Fibroblast of lung (primary cell): ENCODE measurements at regions not wholly inside any gene's neighbourhood (a gene's known extent, or its start where the extent isn't known, plus 50 kb on each side); places are given as distances from the start of the nearest gene placed in this dataset.

Source experiments
- DNase-seq, 2 donors: peaks; one replicate each; pipeline versions ENCODE4 v3.0.0 to v3.0.0-alpha.2; 2010; ENCODE audit warnings: low read depth in 2 of 2
- H2AFZ ChIP-seq: 2 replicates; pipeline ENCODE4 v1.5.1; 2012; ENCODE audit warnings: low read length, control low read depth, inconsistent platforms
- H3K27ac ChIP-seq: 2 replicates; pipeline ENCODE4 v1.5.1; 2011; ENCODE audit warnings: low read length, control low read depth; ENCODE audit not compliant: insufficient read depth
- H3K27me3 ChIP-seq: 2 replicates; pipeline ENCODE4 v1.5.1; 2011; ENCODE audit warnings: mild to moderate bottlenecking, low read length; ENCODE audit not compliant: control insufficient read depth, insufficient read depth
- H3K36me3 ChIP-seq: 2 replicates; pipeline ENCODE4 v1.5.1; 2011; ENCODE audit warnings: low read length; ENCODE audit not compliant: control insufficient read depth, insufficient read depth
- H3K4me1 ChIP-seq: 2 replicates; pipeline ENCODE4 v1.5.1; 2011; ENCODE audit warnings: low read length; ENCODE audit not compliant: control insufficient read depth, insufficient read depth; ENCODE audit errors: extremely low read depth
- H3K4me2 ChIP-seq: 2 replicates; pipeline ENCODE4 v1.5.1; 2011; ENCODE audit warnings: low read length, control low read depth; ENCODE audit not compliant: insufficient read depth; ENCODE audit errors: extremely low read depth
- H3K4me3 ChIP-seq, 4 experiments: fragments of 200-600 bp in 1 of 4; sonication (generic) in 1 of 4; replicated peaks in 1 of 4; 2 replicates each; pipeline ENCODE4 v1.5.1; 2011 to 2016; ENCODE audit warnings: low read length in 4 of 4, low read depth in 3 of 4, mild to moderate bottlenecking in 3 of 4, control low read depth in 2 of 4, inconsistent platforms in 1 of 4, mixed read lengths in 1 of 4; ENCODE audit not compliant: insufficient read depth in 1 of 4; ENCODE audit errors: control extremely low read depth in 1 of 4
- H3K79me2 ChIP-seq: 2 replicates; pipeline ENCODE4 v1.5.1; 2012; ENCODE audit warnings: mild to moderate bottlenecking, low read length, inconsistent platforms; ENCODE audit not compliant: control insufficient read depth, insufficient read depth
- H3K9ac ChIP-seq: 2 replicates; pipeline ENCODE4 v1.5.1; 2011; ENCODE audit warnings: mild to moderate bottlenecking, low read length, control low read depth; ENCODE audit not compliant: insufficient read depth
- H3K9me3 ChIP-seq: 2 replicates; pipeline ENCODE4 v1.5.1; 2012; ENCODE audit warnings: low read depth, low read length; ENCODE audit not compliant: control insufficient read depth, insufficient read depth
- H4K20me1 ChIP-seq: 2 replicates; pipeline ENCODE4 v1.5.1; 2011; ENCODE audit warnings: low read length; ENCODE audit not compliant: control insufficient read depth, insufficient read depth; ENCODE audit errors: extremely low read depth
- EZH2 ChIP-seq: IDR thresholded peaks from 2 replicates; pipeline ENCODE4 v1.5.1; 2012; ENCODE audit warnings: low read length, control low read depth, mild to moderate bottlenecking; ENCODE audit errors: missing control alignments
- TF ChIP-seq, protein P1 (sequence below), 2 donors: IDR thresholded peaks in 1 of 2; conservative IDR thresholded peaks in 1 of 2; 1 replicate in 1 of 2; 2 replicates in 1 of 2; pipeline ENCODE4 v1.5.1; 2011 to 2012; ENCODE audit warnings: low read length in 2 of 2, control low read depth in 1 of 2, inconsistent platforms in 1 of 2, low read depth in 1 of 2, mild to moderate bottlenecking in 1 of 2

DNA sequence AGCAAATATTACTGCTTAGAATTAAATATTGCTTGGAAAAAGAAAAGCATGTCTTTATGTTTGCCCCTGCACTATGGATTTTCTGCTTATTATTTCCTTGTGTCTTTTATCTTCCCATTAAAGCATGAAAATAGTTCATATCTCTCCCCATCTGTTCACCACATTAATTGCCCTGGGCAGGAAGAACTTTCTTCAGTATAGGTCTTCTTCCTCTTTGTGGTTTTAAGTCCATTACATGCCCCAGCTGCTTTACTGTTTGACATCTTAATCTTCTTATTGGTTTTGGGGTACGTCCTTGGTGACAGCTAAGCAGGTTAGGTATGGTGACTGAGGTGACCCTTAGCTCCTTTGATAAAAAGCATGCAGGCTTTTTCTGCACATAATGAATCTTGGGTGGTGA is 157.3 kb downstream of the AASDH start:
- Histone ChIP-seq H3K79me2 (no peaks in the 10 kb centered on the region), H3K4me2 (no peak overlapping the region), H3K27me3 (no peaks in the 10 kb centered on the region), H3K4me3 (no peak overlapping the region), H3K9me3 (no peaks in the 10 kb centered on the region), H4K20me1 (no peaks in the 10 kb centered on the region), H2AFZ (no peak overlapping the region), H3K9ac (no peak overlapping the region), H3K27ac (no peak overlapping the region), H3K36me3 (no peaks in the 10 kb centered on the region), H3K4me1 (no peaks in the 10 kb centered on the region)
- no peak for TF ChIP-seq EZH2
- TF ChIP-seq, protein P1, sequence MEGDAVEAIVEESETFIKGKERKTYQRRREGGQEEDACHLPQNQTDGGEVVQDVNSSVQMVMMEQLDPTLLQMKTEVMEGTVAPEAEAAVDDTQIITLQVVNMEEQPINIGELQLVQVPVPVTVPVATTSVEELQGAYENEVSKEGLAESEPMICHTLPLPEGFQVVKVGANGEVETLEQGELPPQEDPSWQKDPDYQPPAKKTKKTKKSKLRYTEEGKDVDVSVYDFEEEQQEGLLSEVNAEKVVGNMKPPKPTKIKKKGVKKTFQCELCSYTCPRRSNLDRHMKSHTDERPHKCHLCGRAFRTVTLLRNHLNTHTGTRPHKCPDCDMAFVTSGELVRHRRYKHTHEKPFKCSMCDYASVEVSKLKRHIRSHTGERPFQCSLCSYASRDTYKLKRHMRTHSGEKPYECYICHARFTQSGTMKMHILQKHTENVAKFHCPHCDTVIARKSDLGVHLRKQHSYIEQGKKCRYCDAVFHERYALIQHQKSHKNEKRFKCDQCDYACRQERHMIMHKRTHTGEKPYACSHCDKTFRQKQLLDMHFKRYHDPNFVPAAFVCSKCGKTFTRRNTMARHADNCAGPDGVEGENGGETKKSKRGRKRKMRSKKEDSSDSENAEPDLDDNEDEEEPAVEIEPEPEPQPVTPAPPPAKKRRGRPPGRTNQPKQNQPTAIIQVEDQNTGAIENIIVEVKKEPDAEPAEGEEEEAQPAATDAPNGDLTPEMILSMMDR (conservative IDR thresholded peaks at IDR 0.05 in 1 of 2, IDR thresholded peaks at IDR 0.05 in 1 of 2; ENCODE audit: low read depth in 1 of 2, low read length in 2 of 2): no peak
- DNase-seq: no peak

DNA sequence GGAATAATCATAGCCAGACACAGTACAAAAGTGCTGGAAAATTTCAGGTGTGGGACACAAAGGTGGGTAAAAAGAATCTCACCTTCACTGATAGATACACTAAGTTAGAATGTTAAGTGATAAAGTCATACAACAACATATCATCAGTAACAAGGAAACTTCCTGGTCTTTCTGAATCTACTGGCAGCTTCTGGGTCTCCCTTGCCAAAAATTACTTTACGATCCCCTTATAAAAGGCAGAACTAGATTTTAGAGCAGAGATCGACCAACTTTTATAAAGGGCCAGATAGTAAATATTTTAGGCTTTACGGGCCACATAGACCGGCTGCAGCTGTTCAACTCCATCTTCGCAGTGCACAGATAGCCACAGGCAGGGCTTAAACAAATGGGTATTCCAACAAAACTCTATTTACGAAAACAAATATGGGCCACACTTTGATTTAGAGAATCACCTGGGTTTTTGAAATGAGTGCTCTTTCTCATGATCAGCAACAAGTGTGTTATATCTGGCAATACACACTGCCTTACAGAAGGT is 159.9 kb downstream of the AASDH start:
- H3K4me3 ChIP-seq: no peak overlapping the region
- DNase-seq: no peak
- no peaks in the 10 kb centered on the region for H3K27me3 ChIP-seq
- H3K9me3 ChIP-seq: no peaks in the 10 kb centered on the region
- TF ChIP-seq, protein P1 (conservative IDR thresholded peaks at IDR 0.05 in 1 of 2, IDR thresholded peaks at IDR 0.05 in 1 of 2; ENCODE audit: low read depth in 1 of 2, low read length in 2 of 2): no peak
- TF ChIP-seq EZH2: no peak
- H3K4me1 ChIP-seq: no peaks in the 10 kb centered on the region
- H3K4me2 ChIP-seq: no peak overlapping the region
- H3K36me3 ChIP-seq: no peaks in the 10 kb centered on the region
- H4K20me1 ChIP-seq: no peaks in the 10 kb centered on the region
- no peak overlapping the region for H3K9ac ChIP-seq
- no peak overlapping the region for H3K27ac ChIP-seq
- no peak overlapping the region for H2AFZ ChIP-seq
- H3K79me2 ChIP-seq: no peaks in the 10 kb centered on the region

GRCh38 chr4:56226579-56226978 is 160.7 kb downstream of the AASDH start:
- H3K4me2 ChIP-seq: no peak overlapping the region
- no peaks in the 10 kb centered on the region for H3K9me3 ChIP-seq
- no peak for TF ChIP-seq EZH2
- TF ChIP-seq, protein P1 (conservative IDR thresholded peaks at IDR 0.05 in 1 of 2, IDR thresholded peaks at IDR 0.05 in 1 of 2; ENCODE audit: low read depth in 1 of 2, low read length in 2 of 2): no peak
- H3K4me1 ChIP-seq: no peaks in the 10 kb centered on the region
- no peak overlapping the region for H3K4me3 ChIP-seq
- no peaks in the 10 kb centered on the region for H3K27me3 ChIP-seq
- DNase-seq: no peak
- H3K9ac ChIP-seq: no peak overlapping the region
- H3K79me2 ChIP-seq: no peaks in the 10 kb centered on the region
- no peak overlapping the region for H2AFZ ChIP-seq
- H3K27ac ChIP-seq: no peak overlapping the region
- H3K36me3 ChIP-seq: no peaks in the 10 kb centered on the region
- no peaks in the 10 kb centered on the region for H4K20me1 ChIP-seq
